PFSK-1 (cell line): ENCODE measurements at regions not wholly inside any gene's neighbourhood (a gene's known extent, or its start where the extent isn't known, plus 50 kb on each side); places are given as distances from the start of the nearest gene placed in this dataset.

Experiments used
- FOXP2 ChIP-seq: optimal IDR thresholded peaks from 2 replicates; pipeline ENCODE3; 2011; ENCODE audit warnings: borderline replicate concordance, control low read depth, inconsistent platforms; ENCODE audit not compliant: insufficient read depth; ENCODE audit errors: extremely low read length, extremely low read depth
- POLR2AphosphoS5 ChIP-seq: IDR thresholded peaks from 2 replicates; pipeline ENCODE4 v1.6.1; 2012; ENCODE audit warnings: low read depth, mild to moderate bottlenecking, control low read depth, low read length, moderate library complexity
- SIN3A ChIP-seq: IDR thresholded peaks from 2 replicates; pipeline ENCODE4 v1.6.1; 2012; ENCODE audit warnings: mild to moderate bottlenecking, low read length, moderate library complexity, borderline replicate concordance; ENCODE audit not compliant: insufficient read depth
- TAF1 ChIP-seq: IDR thresholded peaks from 2 replicates; pipeline ENCODE4 v1.6.1; 2012; ENCODE audit warnings: low read length, control low read depth, borderline replicate concordance; ENCODE audit not compliant: insufficient read depth
- TF ChIP-seq, protein P1 (sequence below), 2 experiments: IDR thresholded peaks; 2 replicates each; pipeline versions ENCODE4 v1.6.1 to v1.8.0; 2011 to 2012; ENCODE audit warnings: low read depth in 2 of 2, low read length in 2 of 2, control low read depth in 1 of 2, inconsistent platforms in 1 of 2, mild to moderate bottlenecking in 1 of 2, moderate library complexity in 1 of 2; ENCODE audit not compliant: insufficient read depth in 1 of 2

- no peak for TF ChIP-seq TAF1
- no peak for TF ChIP-seq SIN3A
- no peak for TF ChIP-seq FOXP2
- TF ChIP-seq, protein P1, sequence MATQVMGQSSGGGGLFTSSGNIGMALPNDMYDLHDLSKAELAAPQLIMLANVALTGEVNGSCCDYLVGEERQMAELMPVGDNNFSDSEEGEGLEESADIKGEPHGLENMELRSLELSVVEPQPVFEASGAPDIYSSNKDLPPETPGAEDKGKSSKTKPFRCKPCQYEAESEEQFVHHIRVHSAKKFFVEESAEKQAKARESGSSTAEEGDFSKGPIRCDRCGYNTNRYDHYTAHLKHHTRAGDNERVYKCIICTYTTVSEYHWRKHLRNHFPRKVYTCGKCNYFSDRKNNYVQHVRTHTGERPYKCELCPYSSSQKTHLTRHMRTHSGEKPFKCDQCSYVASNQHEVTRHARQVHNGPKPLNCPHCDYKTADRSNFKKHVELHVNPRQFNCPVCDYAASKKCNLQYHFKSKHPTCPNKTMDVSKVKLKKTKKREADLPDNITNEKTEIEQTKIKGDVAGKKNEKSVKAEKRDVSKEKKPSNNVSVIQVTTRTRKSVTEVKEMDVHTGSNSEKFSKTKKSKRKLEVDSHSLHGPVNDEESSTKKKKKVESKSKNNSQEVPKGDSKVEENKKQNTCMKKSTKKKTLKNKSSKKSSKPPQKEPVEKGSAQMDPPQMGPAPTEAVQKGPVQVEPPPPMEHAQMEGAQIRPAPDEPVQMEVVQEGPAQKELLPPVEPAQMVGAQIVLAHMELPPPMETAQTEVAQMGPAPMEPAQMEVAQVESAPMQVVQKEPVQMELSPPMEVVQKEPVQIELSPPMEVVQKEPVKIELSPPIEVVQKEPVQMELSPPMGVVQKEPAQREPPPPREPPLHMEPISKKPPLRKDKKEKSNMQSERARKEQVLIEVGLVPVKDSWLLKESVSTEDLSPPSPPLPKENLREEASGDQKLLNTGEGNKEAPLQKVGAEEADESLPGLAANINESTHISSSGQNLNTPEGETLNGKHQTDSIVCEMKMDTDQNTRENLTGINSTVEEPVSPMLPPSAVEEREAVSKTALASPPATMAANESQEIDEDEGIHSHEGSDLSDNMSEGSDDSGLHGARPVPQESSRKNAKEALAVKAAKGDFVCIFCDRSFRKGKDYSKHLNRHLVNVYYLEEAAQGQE (IDR thresholded peaks at IDR 0.05; ENCODE audit: insufficient read depth in 1 of 2, low read depth in 2 of 2, low read length in 2 of 2) = no peak
- no peak for TF ChIP-seq POLR2AphosphoS5
Observed at GRCh38 chr13:63855457-63856118, 2439.9 kb upstream of the PCDH20 start.

DNA sequence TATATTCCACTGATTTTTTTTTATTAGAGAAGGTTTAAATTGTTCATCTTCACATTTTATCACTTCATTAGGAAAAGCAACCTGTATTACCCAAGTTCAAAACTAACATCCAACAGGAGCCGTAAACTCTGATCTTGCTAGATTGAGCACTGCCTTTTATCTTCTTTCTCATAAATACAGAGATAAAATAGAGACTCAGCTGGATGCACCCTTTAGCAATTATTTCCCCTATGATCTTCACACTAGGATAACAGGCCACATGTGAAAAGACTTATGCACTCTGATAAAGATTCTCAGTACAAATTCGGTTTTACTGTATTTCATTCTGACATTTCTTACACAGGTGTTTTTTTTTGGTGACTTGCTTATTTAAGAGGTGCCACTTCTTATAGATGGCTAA is 2438.2 kb upstream of the PCDH20 start:
- TF ChIP-seq TAF1 (no peak), SIN3A (no peak), POLR2AphosphoS5 (no peak), FOXP2 (no peak)
- TF ChIP-seq, protein P1 (IDR thresholded peaks at IDR 0.05; ENCODE audit: insufficient read depth in 1 of 2, low read depth in 2 of 2, low read length in 2 of 2) = no peak

DNA sequence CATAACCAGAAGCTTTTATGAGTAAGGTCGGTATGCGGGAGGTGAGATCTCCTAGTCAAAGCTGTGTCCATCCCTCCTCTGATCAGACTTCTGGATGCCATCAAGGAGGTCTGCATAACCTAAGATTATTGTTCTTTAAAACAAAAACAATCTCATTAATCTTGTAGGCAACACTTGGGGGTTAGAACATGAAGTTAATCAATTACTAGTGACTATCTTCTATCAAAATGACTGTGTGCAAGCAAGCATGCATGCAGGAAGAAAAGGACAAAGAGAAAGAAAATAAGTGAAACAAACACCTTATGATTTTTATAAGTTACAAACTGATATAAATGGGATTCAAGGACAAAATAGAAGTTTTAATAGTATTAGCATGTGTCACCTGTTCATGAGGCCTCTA is 2435.9 kb upstream of the PCDH20 start:
- no peak for TF ChIP-seq TAF1
- no peak for TF ChIP-seq SIN3A
- TF ChIP-seq, protein P1 (IDR thresholded peaks at IDR 0.05; ENCODE audit: insufficient read depth in 1 of 2, low read depth in 2 of 2, low read length in 2 of 2) = no peak
- no peak for TF ChIP-seq FOXP2
- TF ChIP-seq POLR2AphosphoS5 = no peak

DNA sequence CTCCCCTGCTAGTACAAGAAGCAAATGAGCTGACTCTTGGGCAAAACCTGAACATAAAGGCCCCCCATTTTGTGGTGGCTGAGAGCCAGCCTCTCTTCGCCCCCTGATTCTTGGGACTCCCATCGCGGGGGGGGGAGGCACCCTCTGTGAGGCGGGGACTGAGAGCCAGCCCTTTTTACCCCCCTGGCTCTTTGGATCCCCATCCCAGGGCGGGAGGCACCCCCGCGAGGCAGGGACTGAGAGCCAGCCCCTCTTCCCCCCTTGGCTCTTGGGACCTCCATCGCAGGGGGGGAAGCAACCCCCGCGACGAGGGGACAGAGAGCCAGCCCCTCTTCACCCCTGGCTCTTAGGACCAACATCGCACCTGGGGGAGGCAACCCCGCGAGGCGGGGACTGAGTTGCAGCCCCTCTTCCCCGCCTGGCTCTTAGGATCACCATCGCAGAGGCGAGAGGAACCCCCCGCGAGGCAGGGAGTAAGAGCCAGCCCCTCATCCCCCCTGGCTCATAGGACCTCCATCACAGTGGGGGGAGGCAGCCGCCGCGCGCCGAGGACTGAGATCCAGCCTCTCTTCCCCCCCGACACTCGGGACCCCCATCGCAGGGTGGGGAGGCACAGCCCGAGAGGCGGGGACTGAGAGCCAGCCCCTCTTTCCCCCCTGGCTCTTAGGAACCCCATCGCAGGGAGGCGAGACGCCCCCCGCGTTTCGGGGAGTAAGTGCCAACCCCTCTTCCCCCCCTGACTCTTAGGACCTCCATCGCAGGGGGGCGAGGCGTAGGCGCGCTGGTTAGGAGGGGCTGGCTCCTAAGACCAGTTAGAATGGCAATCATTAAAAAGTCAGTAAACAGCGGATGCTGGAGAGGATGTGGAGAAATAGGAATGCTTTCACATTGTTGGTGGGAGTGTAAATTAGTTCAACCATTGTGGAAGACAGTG is 2428.4 kb upstream of the PCDH20 start:
- TF ChIP-seq POLR2AphosphoS5 (no peak), SIN3A (no peak), FOXP2 (no peak)

GRCh38 chr13:63842102-63842501 is 2426.5 kb upstream of the PCDH20 start:
- TF ChIP-seq POLR2AphosphoS5 = no peak
- TF ChIP-seq FOXP2 = no peak
- no peak for TF ChIP-seq TAF1
- TF ChIP-seq SIN3A = no peak
- TF ChIP-seq, protein P1 (IDR thresholded peaks at IDR 0.05; ENCODE audit: insufficient read depth in 1 of 2, low read depth in 2 of 2, low read length in 2 of 2) = no peak
